Mucosa of descending colon (tissue), 3 donors: ENCODE measurements at regions not wholly inside any gene's neighbourhood (a gene's known extent, or its start where the extent isn't known, plus 50 kb on each side); places are given as distances from the start of the nearest gene placed in this dataset.

Experiments used
- ATAC-seq: fragments of 200-7000 bp; cut with Tn5 transposase; one replicate; pipeline ENCODE4 v1.9.1; 2020; ENCODE audit warnings: mild to moderate bottlenecking, moderate library complexity
- DNase-seq, 3 donors: peaks; one replicate each; pipeline ENCODE4 v3.0.0-alpha.2; 2020
- H3K36me3 ChIP-seq: fragments of 200-600 bp; one replicate; pipeline ENCODE4 v1.8.0; 2021; ENCODE audit warnings: low read depth, mild to moderate bottlenecking
- H3K4me1 ChIP-seq: fragments of 200-600 bp; one replicate; pipeline ENCODE4 v1.8.0; 2021; ENCODE audit warnings: low read depth, mild to moderate bottlenecking
- H3K4me3 ChIP-seq: fragments of 200-600 bp; one replicate; pipeline ENCODE4 v1.8.0; 2021; ENCODE audit warnings: mild to moderate bottlenecking
- H3K9me3 ChIP-seq: fragments of 200-600 bp; one replicate; pipeline ENCODE4 v1.8.0; 2021; ENCODE audit warnings: mild to moderate bottlenecking
- intact Hi-C, 2 donors: fragments of 100-400 bp; cut with DNase I in 1 of 2; cut with micrococcal nuclease in 1 of 2; formaldehyde crosslinking; loops; one replicate each; pipeline versions ENCODE4 v1.11.0 to v1.11.1; 2022; cut with DNase I, micrococcal nuclease
- TF ChIP-seq, protein P1 (sequence below): fragments of 200-600 bp; IDR thresholded peaks from one replicate; pipeline ENCODE4 v1.8.0; 2022; ENCODE audit warnings: antibody characterized with exemption, mild to moderate bottlenecking
- donor health status: DM: no; HTN: no; CAD: no; lungs with moderate emphysema.
- donor health status: DM: no; HTN: no; CAD: no.
- donor health status: DM: no; HTN: yes; CAD: no.

DNA sequence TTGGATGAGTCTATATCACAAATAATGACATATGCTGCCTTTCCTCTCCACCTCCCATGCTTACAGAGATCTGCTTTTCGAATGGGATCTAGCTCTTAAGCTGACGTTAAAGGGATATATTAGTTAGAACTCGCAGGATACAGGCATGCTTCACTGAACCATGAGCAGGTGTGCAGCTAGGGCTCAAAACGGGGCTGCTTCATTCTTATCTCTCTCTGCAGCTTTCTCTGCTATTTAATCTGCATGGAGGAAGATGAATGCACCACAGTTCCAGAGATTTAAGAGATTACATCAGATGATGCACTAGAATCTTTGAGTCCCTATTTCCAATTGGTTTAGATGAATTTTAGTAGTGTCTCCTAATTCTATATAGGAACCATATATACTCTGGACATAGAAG, 327.0 kb downstream of the RAD51AP2 start:
- no peaks in the 10 kb centered on the region for H3K4me1 ChIP-seq
- H3K36me3 ChIP-seq: no peaks in the 10 kb centered on the region
- intact Hi-C loops: no loop called here
- no peak for DNase-seq
- no peaks in the 10 kb centered on the region for H3K9me3 ChIP-seq
- TF ChIP-seq, protein P1, sequence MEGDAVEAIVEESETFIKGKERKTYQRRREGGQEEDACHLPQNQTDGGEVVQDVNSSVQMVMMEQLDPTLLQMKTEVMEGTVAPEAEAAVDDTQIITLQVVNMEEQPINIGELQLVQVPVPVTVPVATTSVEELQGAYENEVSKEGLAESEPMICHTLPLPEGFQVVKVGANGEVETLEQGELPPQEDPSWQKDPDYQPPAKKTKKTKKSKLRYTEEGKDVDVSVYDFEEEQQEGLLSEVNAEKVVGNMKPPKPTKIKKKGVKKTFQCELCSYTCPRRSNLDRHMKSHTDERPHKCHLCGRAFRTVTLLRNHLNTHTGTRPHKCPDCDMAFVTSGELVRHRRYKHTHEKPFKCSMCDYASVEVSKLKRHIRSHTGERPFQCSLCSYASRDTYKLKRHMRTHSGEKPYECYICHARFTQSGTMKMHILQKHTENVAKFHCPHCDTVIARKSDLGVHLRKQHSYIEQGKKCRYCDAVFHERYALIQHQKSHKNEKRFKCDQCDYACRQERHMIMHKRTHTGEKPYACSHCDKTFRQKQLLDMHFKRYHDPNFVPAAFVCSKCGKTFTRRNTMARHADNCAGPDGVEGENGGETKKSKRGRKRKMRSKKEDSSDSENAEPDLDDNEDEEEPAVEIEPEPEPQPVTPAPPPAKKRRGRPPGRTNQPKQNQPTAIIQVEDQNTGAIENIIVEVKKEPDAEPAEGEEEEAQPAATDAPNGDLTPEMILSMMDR: no peak
- no peak for ATAC-seq
- H3K4me3 ChIP-seq: no peak overlapping the region

DNA sequence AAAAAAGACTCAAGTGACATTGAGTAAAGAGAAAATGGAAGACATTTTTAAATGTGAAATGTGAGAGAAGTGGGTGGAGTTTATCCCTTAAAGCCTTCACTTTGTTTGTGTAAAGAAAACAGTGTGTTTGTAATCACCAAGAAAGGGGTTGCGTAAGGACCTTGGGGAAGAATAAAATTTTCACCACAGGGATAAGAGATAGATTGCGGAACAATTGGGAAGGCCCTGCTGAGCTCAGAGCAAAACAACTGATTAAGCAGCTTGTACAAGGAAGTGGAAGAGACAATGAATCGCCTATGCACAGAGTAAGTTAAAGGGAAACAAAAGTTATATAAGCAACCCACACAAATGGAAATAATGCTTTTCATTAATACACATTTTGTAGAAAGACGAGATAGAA, 327.7 kb downstream of the RAD51AP2 start:
- no peaks in the 10 kb centered on the region for H3K4me1 ChIP-seq
- intact Hi-C loops: no loop called here
- no peaks in the 10 kb centered on the region for H3K9me3 ChIP-seq
- DNase-seq (no peak), ATAC-seq (no peak)
- no peaks in the 10 kb centered on the region for H3K36me3 ChIP-seq
- H3K4me3 ChIP-seq: no peak overlapping the region
- TF ChIP-seq, protein P1: no peak

DNA sequence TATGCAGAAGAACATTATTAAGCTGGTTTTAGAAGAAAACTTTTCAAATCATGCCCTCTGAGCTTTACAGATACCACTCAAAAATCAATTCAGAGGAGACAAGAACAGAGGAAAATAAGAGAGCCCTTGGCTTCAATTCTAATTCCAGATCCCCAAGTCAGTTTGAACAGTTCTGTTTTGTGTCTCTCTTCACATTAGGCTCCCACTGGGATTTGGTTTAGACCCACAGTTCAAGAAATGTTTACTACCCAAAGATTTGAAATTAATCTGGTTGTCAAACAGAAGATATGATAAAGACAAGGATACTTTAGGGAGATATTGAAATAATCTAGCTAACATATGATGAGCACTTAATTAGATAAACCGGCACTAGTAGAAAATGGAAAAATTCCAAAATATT, 329.5 kb downstream of the RAD51AP2 start:
- no peak for DNase-seq
- no peak overlapping the region for H3K4me3 ChIP-seq
- TF ChIP-seq, protein P1: no peak
- no peaks in the 10 kb centered on the region for H3K36me3 ChIP-seq
- H3K4me1 ChIP-seq: no peaks in the 10 kb centered on the region
- ATAC-seq: no peak
- H3K9me3 ChIP-seq: no peaks in the 10 kb centered on the region
- intact Hi-C loops: no loop called here

DNA sequence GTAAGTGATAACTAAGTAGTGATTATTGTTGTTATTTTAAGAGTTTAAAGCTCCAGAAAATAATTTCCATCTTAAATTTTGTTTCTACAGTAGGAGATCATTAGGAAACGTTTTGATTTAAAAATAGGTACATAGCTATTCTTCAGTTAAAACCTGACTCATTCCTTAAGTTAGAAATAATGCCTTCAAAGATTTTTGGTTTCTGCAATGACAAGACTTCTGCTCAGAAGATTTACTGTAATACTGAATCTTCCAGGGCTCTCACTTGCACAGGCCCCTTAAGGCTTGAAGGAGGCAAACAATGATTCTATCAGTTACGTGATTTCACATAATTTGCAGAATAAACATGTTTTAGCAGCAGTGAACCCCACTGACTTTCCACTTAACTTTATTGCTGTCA, 333.7 kb downstream of the RAD51AP2 start:
- TF ChIP-seq, protein P1: no peak
- Histone ChIP-seq H3K4me1 (no peaks in the 10 kb centered on the region), H3K36me3 (no peaks in the 10 kb centered on the region), H3K4me3 (no peak overlapping the region), H3K9me3 (no peaks in the 10 kb centered on the region)
- DNase-seq: no peak
- intact Hi-C loops: no loop called here
- no peak for ATAC-seq

DNA sequence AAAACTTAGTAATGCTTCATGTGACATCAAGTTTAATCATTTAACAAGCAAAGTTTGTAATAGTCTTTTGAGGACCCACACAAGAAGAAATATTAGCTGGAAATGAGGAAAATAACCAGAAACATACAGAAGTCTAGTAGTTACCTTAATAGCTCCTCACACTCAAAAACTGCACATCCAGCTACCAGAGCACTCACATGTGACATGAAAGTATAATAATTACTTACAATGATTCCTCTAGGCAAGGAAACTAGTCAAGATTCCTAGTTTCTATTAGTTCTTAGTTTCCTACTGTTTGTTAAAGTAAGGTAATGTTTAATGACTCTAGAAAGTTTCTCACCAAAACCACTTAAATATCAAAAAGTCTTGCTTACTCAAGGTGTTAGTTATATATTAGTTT, 335.8 kb downstream of the RAD51AP2 start:
- DNase-seq: no peak
- intact Hi-C loops: no loop called here
- no peaks in the 10 kb centered on the region for H3K4me1 ChIP-seq
- H3K4me3 ChIP-seq: no peak overlapping the region
- no peak for ATAC-seq
- H3K9me3 ChIP-seq: no peaks in the 10 kb centered on the region
- TF ChIP-seq, protein P1: no peak
- no peaks in the 10 kb centered on the region for H3K36me3 ChIP-seq

DNA sequence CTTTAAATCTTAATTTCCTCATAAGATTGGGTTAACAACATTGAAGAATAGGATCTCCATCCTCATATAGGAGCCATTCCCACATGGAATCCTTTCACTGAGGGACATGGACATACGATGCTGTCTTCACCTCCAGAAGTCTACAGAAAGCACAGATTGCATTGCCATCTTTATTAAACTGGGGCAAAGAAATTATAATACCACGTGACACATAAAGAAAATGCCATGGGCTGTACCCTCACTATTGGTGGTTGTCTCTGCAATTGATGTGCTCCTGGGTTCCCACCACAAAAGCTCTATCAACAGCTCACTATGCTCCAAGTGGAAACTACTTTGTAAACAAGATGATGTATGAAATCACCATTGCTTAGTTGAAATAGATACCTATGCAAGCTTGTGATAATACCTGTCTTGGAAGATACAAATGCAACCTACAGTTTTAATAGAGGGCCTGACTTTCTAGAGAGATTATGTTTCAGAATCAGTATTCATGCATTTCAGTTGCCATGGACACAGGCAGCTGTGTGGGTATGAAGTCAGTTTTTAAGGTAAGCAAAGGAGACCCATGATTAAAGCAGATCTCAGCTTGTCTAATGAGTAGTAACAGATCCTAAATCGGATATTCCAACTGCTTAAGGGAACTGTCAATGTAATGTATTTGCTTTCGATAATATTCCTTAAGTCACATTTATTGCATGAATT, 337.0 kb downstream of the RAD51AP2 start:
- TF ChIP-seq, protein P1: no peak
- no peaks in the 10 kb centered on the region for H3K9me3 ChIP-seq
- ATAC-seq: no peak
- no peak for DNase-seq
- no peaks in the 10 kb centered on the region for H3K4me1 ChIP-seq
- intact Hi-C loops: no loop called here
- H3K4me3 ChIP-seq: no peak overlapping the region
- H3K36me3 ChIP-seq: no peaks in the 10 kb centered on the region
